ENCODE measurements at regions not wholly inside any gene's neighbourhood (a gene's known extent, or its start where the extent isn't known, plus 50 kb on each side); places are given as distances from the start of the nearest gene placed in this dataset.

DNA sequence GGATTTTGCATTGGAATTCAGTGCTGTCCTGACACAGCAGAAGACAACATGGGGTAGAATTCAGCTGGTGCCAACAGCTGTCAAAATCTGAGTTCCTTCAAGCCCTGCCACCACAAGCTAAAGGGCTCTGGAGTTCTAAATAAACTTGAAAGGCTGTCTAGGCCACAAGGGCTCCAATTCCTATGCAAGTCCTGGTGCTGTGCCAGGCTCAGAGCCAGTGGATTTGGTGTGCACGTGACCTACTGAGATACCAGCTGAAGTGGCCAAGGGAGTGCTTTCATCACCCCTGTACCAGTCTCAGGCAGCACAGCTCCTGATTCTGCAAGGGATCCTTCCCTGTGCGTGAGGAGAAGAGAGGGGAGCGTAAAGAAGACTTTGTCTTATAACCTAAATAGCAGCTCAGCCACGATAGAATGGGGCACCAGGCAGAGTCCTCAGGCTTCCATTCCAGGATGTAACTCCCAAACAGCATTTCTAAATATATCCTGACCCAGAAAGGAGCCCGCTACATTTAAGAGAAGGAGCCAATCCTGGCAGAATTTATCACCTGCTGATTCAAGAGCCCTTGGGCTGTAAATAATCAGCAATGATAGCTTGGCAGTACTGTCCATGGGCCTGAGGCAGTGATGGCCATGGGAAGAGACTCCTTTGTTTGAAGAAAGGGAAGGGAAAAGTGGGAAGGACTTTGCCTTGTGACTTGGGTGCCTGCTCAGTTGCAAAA is 881.2 kb upstream of the EPHA7 start:
- H3K36me3 ChIP-seq, result no peaks in the 10 kb centered on the region
- no peak for DNase-seq
- no peak overlapping the region for H3K27ac ChIP-seq
- no peaks in the 10 kb centered on the region for H3K27me3 ChIP-seq
- H3K4me3 ChIP-seq, result no peak overlapping the region
- no peaks in the 10 kb centered on the region for H3K9me3 ChIP-seq
- TF ChIP-seq POLR2A (IDR thresholded peaks at IDR 0.05), result no peak
- TF ChIP-seq, protein P1, sequence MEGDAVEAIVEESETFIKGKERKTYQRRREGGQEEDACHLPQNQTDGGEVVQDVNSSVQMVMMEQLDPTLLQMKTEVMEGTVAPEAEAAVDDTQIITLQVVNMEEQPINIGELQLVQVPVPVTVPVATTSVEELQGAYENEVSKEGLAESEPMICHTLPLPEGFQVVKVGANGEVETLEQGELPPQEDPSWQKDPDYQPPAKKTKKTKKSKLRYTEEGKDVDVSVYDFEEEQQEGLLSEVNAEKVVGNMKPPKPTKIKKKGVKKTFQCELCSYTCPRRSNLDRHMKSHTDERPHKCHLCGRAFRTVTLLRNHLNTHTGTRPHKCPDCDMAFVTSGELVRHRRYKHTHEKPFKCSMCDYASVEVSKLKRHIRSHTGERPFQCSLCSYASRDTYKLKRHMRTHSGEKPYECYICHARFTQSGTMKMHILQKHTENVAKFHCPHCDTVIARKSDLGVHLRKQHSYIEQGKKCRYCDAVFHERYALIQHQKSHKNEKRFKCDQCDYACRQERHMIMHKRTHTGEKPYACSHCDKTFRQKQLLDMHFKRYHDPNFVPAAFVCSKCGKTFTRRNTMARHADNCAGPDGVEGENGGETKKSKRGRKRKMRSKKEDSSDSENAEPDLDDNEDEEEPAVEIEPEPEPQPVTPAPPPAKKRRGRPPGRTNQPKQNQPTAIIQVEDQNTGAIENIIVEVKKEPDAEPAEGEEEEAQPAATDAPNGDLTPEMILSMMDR (IDR thresholded peaks at IDR 0.05), result no peak
- H3K4me1 ChIP-seq, result no peaks in the 10 kb centered on the region

DNA sequence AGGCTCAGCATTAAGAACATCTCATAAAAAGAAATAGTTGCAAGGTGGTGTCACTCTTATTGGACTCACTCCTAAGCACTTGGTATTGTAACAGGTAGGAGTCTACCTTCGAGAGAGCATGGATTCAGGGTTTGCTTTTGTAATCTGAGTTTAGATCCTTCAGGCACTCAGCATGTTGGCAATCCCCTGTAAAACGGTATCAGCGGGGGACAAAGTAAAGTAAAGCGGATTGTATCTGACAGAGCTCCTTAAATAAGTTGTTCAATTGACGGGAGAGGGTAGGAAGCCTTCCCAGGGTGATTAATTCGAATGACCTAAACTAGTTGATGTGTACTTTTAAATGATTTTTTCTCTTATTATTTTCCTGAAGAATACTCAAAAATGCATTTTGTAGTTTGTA is 869.8 kb upstream of the EPHA7 start:
- no peaks in the 10 kb centered on the region for H3K36me3 ChIP-seq
- TF ChIP-seq, protein P1 (IDR thresholded peaks at IDR 0.05), result no peak
- TF ChIP-seq POLR2A (IDR thresholded peaks at IDR 0.05), result no peak
- no peaks in the 10 kb centered on the region for H3K27me3 ChIP-seq
- H3K27ac ChIP-seq, result no peak overlapping the region
- H3K4me3 ChIP-seq, result no peak overlapping the region
- no peak for DNase-seq
- H3K9me3 ChIP-seq, result no peaks in the 10 kb centered on the region
- H3K4me1 ChIP-seq, result no peaks in the 10 kb centered on the region

DNA sequence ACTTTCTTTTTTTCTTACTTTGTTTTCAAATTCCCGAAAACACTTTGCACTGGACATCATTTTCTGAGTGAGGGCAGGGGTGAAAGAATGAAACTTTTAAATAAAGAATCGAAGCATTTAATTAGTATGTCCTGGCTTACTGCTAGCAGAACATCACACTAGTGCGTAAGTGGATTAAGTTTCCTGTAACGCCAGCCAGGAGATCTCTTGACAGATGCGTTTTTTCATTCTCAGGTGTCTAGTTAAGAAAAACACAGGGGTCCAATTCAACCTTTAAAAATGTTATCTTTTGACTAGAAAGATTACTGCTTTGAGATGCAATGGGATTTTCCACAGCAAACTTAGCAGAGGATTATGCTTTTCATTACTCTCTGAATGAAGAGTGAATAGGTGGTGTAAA is 858.8 kb upstream of the EPHA7 start:
- H3K9me3 ChIP-seq, result no peaks in the 10 kb centered on the region
- no peak for DNase-seq
- TF ChIP-seq POLR2A (IDR thresholded peaks at IDR 0.05), result no peak
- TF ChIP-seq, protein P1 (IDR thresholded peaks at IDR 0.05), result no peak
- no peaks in the 10 kb centered on the region for H3K4me1 ChIP-seq
- H3K4me3 ChIP-seq, result no peak overlapping the region
- H3K27me3 ChIP-seq, result no peaks in the 10 kb centered on the region
- H3K36me3 ChIP-seq, result no peaks in the 10 kb centered on the region
- H3K27ac ChIP-seq, result no peak overlapping the region

DNA sequence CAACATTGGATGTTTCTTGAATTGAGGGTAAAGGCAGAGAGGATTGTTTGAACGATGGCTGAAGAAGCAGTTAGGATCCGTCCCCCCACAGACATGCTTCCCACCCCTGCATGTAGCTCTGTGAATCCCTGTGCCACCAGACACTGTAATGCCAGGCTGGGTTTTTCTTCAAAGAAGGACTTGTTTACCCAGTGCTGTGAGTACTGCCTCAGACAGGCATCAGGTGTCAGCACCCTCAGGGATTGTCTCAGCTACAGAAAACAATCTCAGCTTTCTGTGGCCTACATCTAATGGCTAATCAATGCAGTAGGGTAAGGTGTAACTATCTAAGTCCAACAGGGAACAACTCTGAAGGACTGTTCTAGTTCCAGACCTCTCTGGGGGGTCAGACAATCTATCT is 853.0 kb upstream of the EPHA7 start:
- DNase-seq, result no peak
- no peak for TF ChIP-seq POLR2A (IDR thresholded peaks at IDR 0.05)
- TF ChIP-seq, protein P1 (IDR thresholded peaks at IDR 0.05), result no peak
- Histone ChIP-seq H3K9me3 (no peaks in the 10 kb centered on the region), H3K36me3 (no peaks in the 10 kb centered on the region), H3K27ac (no peak overlapping the region), H3K27me3 (no peaks in the 10 kb centered on the region), H3K4me3 (no peak overlapping the region), H3K4me1 (no peaks in the 10 kb centered on the region)

DNA sequence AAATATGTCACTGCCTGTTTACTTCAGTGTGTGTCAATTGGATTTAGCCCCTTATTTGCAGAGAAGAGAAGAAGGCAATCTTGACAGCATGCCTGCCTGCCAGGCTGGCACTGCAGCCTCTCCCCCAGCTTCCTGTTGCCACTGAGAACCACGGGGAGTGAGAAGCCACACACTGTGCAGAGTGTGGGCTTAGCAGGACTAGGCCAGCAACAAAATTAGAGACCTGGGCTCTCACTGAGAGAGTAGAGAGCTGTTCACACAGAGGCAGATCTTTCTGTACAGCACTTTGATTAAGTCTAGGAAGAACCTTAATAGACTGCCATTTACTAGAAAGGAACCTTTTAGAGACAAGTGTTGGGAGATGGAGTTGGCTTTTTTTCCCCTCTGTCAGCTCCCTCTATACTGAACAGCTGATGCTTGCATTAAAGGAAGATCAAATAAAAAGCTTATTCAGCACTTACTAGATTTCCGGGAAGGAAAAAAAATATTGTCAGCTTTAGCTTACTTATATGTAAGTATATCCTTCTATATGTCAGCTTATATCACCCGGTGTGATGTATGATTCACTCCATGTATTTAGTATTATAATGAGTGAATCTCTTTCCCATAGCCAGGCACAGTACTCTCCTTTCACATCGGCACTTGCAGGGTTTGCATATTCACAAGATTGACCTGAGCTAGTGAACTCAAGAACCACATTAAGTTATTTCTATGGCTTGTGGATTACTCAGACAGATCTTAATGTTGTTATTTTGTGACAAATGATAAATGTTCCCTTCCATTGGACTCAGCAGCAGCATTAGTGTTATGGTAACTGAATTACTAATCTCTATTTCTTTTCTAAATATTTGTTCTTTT is 851.0 kb upstream of the EPHA7 start:
- peak in 1 of 3 donors; percentile 20 for DNase-seq
- no peaks in the 10 kb centered on the region for H3K9me3 ChIP-seq
- H3K27ac ChIP-seq, result no peak overlapping the region
- no peaks in the 10 kb centered on the region for H3K4me1 ChIP-seq
- TF ChIP-seq POLR2A (IDR thresholded peaks at IDR 0.05), result no peak
- TF ChIP-seq, protein P1 (IDR thresholded peaks at IDR 0.05), result no peak
- no peak overlapping the region for H3K4me3 ChIP-seq
- H3K27me3 ChIP-seq, result no peaks in the 10 kb centered on the region
- H3K36me3 ChIP-seq, result no peaks in the 10 kb centered on the region
